ENCODE measurements at regions not wholly inside any gene's neighbourhood (a gene's known extent, or its start where the extent isn't known, plus 50 kb on each side); places are given as distances from the start of the nearest gene placed in this dataset.

- TF ChIP-seq, protein P1, sequence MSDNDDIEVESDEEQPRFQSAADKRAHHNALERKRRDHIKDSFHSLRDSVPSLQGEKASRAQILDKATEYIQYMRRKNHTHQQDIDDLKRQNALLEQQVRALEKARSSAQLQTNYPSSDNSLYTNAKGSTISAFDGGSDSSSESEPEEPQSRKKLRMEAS (IDR thresholded peaks at IDR 0.05), result no peak
- TF ChIP-seq EGR1 (IDR thresholded peaks at IDR 0.05), result no peak
- no peak for TF ChIP-seq CREB1 (IDR thresholded peaks at IDR 0.05; ENCODE audit: low read depth)
- TF ChIP-seq, protein P2, sequence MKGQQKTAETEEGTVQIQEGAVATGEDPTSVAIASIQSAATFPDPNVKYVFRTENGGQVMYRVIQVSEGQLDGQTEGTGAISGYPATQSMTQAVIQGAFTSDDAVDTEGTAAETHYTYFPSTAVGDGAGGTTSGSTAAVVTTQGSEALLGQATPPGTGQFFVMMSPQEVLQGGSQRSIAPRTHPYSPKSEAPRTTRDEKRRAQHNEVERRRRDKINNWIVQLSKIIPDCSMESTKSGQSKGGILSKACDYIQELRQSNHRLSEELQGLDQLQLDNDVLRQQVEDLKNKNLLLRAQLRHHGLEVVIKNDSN (IDR thresholded peaks at IDR 0.05), result no peak
- no peak for TF ChIP-seq FOXM1 (IDR thresholded peaks at IDR 0.05; ENCODE audit: borderline replicate concordance, low read depth)
- no peak for TF ChIP-seq YY1 (IDR thresholded peaks at IDR 0.05; ENCODE audit: low read depth)
- TF ChIP-seq TAF1 (IDR thresholded peaks at IDR 0.05; ENCODE audit: low read depth), result no peak
- no peak for TF ChIP-seq ZBTB7A (IDR thresholded peaks at IDR 0.05; ENCODE audit: low read depth)
- no peak for TF ChIP-seq EP300 (IDR thresholded peaks at IDR 0.05; ENCODE audit: borderline replicate concordance)
- TF ChIP-seq CEBPB (IDR thresholded peaks at IDR 0.05), result no peak
- TF ChIP-seq TCF12 (IDR thresholded peaks at IDR 0.05; ENCODE audit: low read depth), result no peak
These were observed 73.2 kb upstream of the CTXND1 start for GRCh38 chr15:80325206-80325605.

DNA sequence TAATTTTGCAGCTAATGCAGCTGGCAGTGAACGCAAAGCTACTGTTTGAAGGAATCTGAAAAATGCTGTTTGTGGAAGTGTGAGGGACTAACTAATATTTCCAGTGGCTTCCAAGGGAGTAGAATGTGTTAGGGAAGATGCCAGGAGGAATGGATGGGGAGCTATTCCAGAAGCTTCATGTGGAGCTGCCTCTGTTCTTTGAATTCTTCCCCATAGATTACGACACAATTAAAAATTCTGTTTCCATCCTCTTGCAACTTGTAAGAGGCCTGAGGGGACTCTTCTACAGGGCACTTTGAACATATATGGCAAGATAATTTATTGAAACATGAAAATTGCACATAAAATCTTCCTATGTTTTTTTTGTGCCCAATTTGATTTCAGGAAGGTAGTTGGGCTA, 74.3 kb upstream of the CTXND1 start:
- no peak for TF ChIP-seq ZBTB7A (IDR thresholded peaks at IDR 0.05; ENCODE audit: low read depth)
- no peak for TF ChIP-seq TCF12 (IDR thresholded peaks at IDR 0.05; ENCODE audit: low read depth)
- TF ChIP-seq, protein P1 (IDR thresholded peaks at IDR 0.05), result no peak
- TF ChIP-seq YY1 (IDR thresholded peaks at IDR 0.05; ENCODE audit: low read depth), result no peak
- TF ChIP-seq CREB1 (IDR thresholded peaks at IDR 0.05; ENCODE audit: low read depth), result no peak
- no peak for TF ChIP-seq EP300 (IDR thresholded peaks at IDR 0.05; ENCODE audit: borderline replicate concordance)
- TF ChIP-seq FOXM1 (IDR thresholded peaks at IDR 0.05; ENCODE audit: borderline replicate concordance, low read depth), result no peak
- no peak for TF ChIP-seq TAF1 (IDR thresholded peaks at IDR 0.05; ENCODE audit: low read depth)
- TF ChIP-seq, protein P3, sequence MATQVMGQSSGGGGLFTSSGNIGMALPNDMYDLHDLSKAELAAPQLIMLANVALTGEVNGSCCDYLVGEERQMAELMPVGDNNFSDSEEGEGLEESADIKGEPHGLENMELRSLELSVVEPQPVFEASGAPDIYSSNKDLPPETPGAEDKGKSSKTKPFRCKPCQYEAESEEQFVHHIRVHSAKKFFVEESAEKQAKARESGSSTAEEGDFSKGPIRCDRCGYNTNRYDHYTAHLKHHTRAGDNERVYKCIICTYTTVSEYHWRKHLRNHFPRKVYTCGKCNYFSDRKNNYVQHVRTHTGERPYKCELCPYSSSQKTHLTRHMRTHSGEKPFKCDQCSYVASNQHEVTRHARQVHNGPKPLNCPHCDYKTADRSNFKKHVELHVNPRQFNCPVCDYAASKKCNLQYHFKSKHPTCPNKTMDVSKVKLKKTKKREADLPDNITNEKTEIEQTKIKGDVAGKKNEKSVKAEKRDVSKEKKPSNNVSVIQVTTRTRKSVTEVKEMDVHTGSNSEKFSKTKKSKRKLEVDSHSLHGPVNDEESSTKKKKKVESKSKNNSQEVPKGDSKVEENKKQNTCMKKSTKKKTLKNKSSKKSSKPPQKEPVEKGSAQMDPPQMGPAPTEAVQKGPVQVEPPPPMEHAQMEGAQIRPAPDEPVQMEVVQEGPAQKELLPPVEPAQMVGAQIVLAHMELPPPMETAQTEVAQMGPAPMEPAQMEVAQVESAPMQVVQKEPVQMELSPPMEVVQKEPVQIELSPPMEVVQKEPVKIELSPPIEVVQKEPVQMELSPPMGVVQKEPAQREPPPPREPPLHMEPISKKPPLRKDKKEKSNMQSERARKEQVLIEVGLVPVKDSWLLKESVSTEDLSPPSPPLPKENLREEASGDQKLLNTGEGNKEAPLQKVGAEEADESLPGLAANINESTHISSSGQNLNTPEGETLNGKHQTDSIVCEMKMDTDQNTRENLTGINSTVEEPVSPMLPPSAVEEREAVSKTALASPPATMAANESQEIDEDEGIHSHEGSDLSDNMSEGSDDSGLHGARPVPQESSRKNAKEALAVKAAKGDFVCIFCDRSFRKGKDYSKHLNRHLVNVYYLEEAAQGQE (IDR thresholded peaks at IDR 0.05; ENCODE audit: low read depth), result no peak
- TF ChIP-seq NFIC (IDR thresholded peaks at IDR 0.05), result no peak
- TF ChIP-seq, protein P2 (IDR thresholded peaks at IDR 0.05), result no peak

- TF ChIP-seq CREB1 (IDR thresholded peaks at IDR 0.05; ENCODE audit: low read depth), result no peak
- TF ChIP-seq, protein P1 (IDR thresholded peaks at IDR 0.05), result no peak
- no peak for TF ChIP-seq NFIC (IDR thresholded peaks at IDR 0.05)
- no peak for TF ChIP-seq FOXM1 (IDR thresholded peaks at IDR 0.05; ENCODE audit: borderline replicate concordance, low read depth)
- no peak for TF ChIP-seq ZBTB7A (IDR thresholded peaks at IDR 0.05; ENCODE audit: low read depth)
These were observed 75.7 kb upstream of the ARNT2 start for GRCh38 chr15:80328496-80328895.

DNA sequence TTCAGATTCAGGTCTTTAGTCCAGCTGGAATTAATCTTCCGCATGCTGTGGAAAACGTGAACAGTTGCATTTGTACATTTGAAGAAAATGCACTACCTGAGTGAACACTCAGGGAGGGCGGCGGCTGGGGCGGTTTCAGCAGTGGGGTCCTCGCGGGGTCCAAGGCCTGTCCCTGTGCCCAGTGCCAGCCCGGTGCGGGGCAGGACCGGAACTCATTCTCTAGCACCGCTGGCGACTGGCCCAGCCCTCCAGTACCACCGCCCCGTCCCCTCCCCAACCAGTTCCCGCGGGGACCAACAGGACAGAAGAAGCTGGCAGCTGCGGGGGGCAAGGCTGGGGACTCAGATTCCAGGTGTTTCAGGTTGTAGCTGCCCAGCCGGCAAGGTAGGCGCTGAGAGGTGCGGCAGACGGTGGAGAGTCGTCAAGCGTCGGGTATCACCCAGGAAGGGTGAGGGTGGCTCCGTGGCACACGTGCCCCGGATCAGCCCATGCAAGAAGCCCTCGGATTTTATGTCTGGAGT, 72.2 kb upstream of the ARNT2 start:
- TF ChIP-seq FOXM1 (IDR thresholded peaks at IDR 0.05; ENCODE audit: borderline replicate concordance, low read depth), result no peak
- no peak for TF ChIP-seq EP300 (IDR thresholded peaks at IDR 0.05; ENCODE audit: borderline replicate concordance)
- no peak for TF ChIP-seq YY1 (IDR thresholded peaks at IDR 0.05; ENCODE audit: low read depth)
- TF ChIP-seq, protein P1 (IDR thresholded peaks at IDR 0.05), result no peak
- TF ChIP-seq, protein P2 (IDR thresholded peaks at IDR 0.05), result no peak
- TF ChIP-seq TAF1 (IDR thresholded peaks at IDR 0.05; ENCODE audit: low read depth), result no peak
- TF ChIP-seq RAD21 (IDR thresholded peaks at IDR 0.05; ENCODE audit: low read depth), result no peak
- TF ChIP-seq NFIC (IDR thresholded peaks at IDR 0.05), result no peak
- no peak for TF ChIP-seq CEBPB (IDR thresholded peaks at IDR 0.05)
- no peak for TF ChIP-seq TCF12 (IDR thresholded peaks at IDR 0.05; ENCODE audit: low read depth)
- no peak for TF ChIP-seq EGR1 (IDR thresholded peaks at IDR 0.05)
- TF ChIP-seq TEAD4 (IDR thresholded peaks at IDR 0.05), result no peak
- TF ChIP-seq, protein P3 (IDR thresholded peaks at IDR 0.05; ENCODE audit: low read depth), result no peak
- TF ChIP-seq CREB1 (IDR thresholded peaks at IDR 0.05; ENCODE audit: low read depth), result no peak

GRCh38 chr15:80333261-80333660, 70.9 kb upstream of the ARNT2 start:
- TF ChIP-seq YY1 (IDR thresholded peaks at IDR 0.05; ENCODE audit: low read depth) (no peak), EP300 (IDR thresholded peaks at IDR 0.05; ENCODE audit: borderline replicate concordance) (no peak), ZBTB7A (IDR thresholded peaks at IDR 0.05; ENCODE audit: low read depth) (no peak), TCF12 (IDR thresholded peaks at IDR 0.05; ENCODE audit: low read depth) (no peak), RAD21 (IDR thresholded peaks at IDR 0.05; ENCODE audit: low read depth) (no peak), CREB1 (IDR thresholded peaks at IDR 0.05; ENCODE audit: low read depth) (no peak), EGR1 (IDR thresholded peaks at IDR 0.05) (no peak), TAF1 (IDR thresholded peaks at IDR 0.05; ENCODE audit: low read depth) (no peak), NFIC (IDR thresholded peaks at IDR 0.05) (no peak)
- TF ChIP-seq, protein P3 (IDR thresholded peaks at IDR 0.05; ENCODE audit: low read depth), result no peak
